Globus pallidus (tissue), 1 donor: ENCODE measurements at regions not wholly inside any gene's neighbourhood (a gene's known extent, or its start where the extent isn't known, plus 50 kb on each side); places are given as distances from the start of the nearest gene placed in this dataset.

Experiments
- DNase-seq: peaks from one replicate; pipeline ENCODE4 v3.0.0-alpha.2; 2015; ENCODE audit warnings: low spot score

DNA sequence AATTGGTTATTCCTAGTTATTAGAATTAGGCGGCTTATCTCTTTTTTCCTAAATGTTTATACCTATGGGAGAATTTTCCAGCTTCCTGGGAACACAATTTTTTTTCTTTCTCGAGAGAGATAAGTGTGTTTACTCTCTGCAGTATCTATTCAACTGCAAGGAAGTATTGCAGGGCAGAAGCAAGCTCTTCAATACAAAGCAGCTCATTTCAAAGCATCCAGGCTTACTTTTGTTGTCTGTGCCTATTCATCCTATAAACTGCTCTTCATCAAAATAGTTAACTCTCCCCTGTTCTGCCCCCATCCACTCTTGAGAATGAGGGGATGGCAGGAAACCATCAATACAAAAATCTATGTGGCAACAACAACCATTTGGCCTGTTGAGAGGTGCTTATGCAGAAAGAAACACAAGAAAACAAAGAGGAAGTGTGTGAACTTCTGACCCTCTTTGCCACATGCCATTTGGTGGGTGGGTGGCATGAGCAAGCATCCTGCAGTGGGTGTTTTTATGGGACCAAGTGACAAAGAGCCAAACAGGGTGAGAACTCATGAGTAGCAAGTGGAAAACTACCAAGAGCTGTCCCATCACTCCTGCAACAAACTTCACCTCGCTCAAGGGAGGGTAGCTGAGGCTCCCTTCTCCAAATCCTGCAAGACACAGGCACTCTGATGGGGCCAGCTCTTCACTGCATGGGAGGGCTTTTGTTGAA is 50.6 kb upstream of the MRPS6 start:
- no peak for DNase-seq

- DNase-seq, result no peak
Measured at GRCh38 chr21:34021726-34022125, 51.7 kb upstream of the MRPS6 start.

DNA sequence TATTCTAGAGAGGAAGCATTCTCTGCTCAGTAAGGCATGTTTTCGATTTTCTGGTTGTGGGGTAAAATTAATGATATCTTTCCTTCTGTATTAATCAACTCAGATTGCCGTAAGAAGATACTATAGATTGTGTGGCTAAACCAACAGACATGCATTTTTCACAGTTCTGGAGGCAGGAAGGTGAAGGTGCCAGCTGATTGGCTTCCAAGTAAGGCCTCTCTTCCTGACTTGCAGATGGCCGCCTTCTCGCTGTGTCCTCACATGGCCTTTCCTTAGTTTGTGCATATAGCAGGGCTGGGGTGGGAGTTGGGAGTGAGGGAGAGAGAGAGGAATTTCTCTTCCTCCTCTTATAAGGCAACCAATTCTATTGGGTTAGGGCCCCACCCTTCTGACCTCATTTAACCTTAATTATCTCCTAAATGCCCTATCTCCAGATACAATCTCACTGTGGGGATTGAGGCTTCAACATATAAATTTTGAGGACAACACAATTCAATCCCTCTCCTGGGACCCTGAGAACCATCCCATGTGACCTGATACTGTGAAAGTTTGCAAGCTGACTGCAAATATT is 52.3 kb upstream of the MRPS6 start:
- no peak for DNase-seq

- DNase-seq, result no peak
Measured at GRCh38 chr21:34020005-34020847, 53.2 kb upstream of the MRPS6 start.

- DNase-seq, result no peak
Measured at GRCh38 chr21:34019402-34019801, 54.0 kb upstream of the MRPS6 start.

DNA sequence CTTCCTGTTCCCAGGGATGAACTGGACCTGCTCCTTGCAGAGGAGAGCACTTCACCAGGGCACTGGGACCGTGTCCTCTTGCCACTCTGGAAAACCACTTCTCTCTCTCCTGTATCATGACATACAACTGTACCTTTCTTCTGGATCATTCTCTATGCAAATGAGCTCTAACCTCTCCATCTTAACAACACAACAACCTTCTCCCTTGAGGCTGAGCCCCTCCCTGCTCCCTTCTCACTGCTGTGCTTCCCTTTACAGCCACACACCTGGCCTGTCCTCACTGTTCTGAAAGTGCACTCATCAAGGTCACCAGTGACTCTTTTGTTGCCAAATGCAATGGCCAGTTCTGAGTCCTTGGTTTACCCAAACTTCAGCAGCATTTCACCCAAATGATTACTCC is 54.5 kb upstream of the MRPS6 start:
- no peak for DNase-seq

DNA sequence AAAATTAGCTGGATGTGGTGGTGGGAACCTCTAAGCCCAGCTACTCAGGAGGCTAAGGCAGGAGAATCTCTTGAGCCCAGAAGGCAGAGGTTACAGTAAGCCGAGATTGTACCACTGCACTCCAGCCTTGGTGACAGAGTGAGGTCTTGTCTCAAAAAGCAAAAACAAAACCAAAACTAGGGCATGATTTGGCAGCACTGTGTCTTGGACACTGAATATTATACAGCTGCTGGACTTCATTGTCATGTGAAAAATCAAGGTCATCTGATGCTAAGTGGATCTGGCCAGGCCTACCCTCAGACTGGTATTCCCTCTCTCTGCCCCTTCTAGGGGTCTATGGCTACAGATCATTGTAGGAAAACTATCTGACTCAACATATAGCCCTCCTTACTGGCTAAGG is 55.2 kb upstream of the MRPS6 start:
- no peak for DNase-seq

DNA sequence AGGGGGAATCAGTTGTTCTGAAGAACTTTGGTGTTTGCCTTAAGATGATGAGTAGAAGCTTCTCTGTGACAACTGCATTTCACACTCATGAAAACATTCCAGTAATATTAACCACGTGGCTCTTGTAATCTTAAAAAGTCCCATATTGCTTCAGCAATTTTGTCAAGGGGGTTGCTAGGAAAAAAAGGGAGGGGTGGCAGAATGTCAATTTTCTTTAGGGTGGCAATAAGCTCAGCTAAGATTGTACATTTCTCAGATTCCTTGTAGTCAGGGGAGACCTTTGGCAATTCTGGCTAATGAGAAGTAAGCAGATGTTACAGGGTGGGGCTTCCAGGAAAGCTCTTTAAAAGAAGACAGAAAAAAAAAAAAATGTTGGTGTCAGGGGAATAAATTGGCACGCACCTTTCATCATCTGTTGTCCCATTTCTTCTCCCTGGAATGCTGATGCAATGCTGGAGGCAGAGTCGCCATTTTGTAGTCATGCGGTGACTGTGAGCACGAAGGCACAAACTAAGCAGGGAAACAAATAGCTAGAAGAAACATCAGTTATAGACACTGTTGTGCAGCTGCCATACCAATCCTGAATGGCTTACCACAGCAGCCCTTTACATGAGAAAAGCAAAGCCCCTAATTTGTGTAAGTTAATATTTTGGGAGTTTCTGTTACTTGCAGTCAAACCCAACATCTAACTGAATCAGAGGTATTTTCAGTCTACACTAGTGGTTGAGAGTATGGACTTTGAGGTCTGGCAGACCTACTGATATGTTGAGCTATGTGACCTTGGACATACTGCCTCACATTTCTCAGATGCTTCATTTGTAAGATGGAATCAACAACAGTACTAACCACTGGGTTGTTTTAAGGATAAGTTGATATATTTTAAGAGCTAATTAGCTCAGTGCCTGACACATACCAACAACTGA is 56.1 kb upstream of the MRPS6 start:
- no peak for DNase-seq

DNA sequence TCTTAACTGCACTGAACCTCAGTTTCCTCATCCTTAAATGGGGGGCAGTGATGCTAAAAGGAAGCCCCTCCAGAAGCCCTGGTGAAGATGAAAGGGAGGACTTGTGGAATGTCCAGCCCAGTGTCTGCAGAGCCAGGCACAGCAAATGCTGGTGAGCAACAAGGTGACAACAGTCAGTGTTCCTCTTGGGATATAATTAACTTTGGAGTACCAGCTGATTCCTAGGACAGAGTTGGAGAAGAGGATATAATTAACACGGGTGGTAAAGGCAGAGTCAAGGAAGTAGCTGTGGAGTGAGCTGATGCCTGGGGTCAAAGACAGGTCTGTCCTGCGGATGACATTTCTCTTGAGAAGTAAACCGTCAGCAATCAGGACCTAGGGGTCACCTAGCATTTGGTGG is 60.7 kb upstream of the MRPS6 start:
- DNase-seq, result no peak

DNA sequence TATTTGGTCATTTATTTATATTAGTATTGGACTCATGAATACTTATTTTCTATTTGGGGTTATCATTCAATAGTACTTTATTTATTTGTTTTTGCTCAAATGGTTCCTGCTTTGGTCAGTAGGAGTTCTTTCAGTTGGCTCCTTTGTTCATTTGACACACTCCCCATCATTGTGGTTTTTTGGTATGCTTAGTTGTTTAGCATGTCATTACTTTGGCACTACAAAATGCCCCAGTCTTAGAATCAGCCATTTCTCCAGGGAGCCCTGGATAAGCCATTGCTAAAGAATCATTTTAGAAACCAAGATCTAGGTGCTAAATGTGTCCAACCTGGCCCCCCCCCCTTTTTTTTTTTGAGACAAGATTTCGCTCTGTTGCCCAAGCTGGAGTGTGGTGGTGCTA is 61.7 kb upstream of the MRPS6 start:
- DNase-seq, result no peak

GRCh38 chr21:34009193-34009592 is 64.2 kb upstream of the MRPS6 start:
- no peak for DNase-seq

- DNase-seq, result no peak
Measured at GRCh38 chr21:34008618-34009017, 64.8 kb upstream of the MRPS6 start.

GRCh38 chr21:34006611-34007168 is 66.7 kb upstream of the MRPS6 start:
- DNase-seq, result no peak

DNA sequence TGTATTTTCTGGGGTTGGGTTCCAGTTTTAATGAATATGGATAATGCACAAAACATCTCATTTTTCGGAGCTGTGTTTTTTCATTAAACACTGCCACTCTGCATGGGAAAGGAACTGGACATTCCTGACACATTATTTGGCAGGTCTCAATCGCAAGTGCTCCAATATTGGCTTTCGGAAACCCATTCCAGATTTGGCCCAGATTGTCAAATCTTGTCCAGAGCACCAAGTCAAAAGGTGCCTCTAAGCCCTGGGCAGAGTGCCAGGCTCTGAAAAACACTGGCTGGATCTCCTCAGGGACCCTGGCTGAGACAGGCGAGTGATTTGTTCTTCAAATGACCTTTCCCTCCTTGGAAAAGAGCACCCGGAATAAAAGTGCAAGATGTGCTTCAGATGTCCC is 68.4 kb upstream of the MRPS6 start:
- DNase-seq, result no peak

DNA sequence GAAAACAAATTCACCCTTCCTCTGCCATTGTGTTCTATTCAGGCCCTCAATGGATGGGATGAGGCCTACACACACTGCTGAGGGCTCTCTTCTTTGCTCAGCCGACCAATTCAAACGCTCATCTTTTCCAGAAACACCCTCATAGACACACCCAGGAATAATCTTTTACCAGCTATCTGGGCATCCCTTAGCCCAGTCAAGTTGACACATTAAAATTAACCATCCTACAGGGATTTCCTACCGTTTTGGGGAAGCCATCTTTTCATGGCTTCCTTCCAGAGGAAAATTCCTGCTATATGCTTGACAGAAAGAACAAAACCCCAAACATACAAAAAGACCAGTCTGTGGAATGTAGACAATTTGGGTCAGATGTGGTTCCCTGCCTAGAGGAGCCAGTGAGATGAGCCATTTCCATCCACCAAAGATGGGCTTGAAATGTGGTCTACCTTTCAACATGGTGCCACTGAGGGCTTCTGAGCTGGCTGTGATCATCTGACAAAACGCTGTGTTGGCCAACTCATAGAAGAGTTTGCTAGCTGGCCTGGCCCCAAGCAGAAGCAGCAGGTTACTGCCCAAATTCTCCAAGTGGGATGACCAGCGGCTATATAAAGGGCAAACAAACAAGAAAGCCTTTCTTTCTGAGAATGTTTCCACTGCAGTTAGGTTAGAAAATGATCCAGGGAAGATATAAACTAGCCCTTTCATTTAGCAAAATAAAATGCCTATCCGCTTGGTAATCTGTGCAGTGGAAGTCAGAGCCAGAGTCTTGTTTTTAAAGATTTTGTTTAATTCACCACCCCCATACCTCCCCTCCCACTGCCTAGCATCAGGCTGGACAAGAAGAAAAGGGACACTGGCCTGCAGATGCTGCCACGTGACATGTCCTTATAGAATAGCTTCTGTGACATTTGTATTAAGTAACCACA is 69.1 kb upstream of the MRPS6 start:
- no peak for DNase-seq

DNA sequence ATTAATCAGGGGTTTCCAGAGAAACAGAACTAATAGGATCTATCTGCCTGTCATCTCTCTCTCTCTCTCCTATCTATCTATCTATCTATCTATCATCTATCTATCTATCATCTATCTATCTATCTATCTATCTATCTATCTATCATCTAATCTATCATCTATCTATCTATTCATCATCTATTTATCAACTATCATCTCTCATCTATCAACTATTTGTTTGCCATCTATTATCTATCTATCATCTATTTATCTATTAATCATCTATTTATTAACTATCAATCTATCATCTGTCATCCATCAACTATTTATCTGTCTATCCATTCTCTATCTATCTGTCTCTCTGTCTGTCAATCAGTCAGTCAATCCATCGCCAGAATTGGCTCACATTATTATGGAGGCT is 70.0 kb upstream of the MRPS6 start:
- no peak for DNase-seq

- DNase-seq, result no peak
Measured at GRCh38 chr21:34000375-34000774, 73.0 kb upstream of the MRPS6 start.

- no peak for DNase-seq
Measured at GRCh38 chr21:33998809-33999208, 74.6 kb upstream of the MRPS6 start.

DNA sequence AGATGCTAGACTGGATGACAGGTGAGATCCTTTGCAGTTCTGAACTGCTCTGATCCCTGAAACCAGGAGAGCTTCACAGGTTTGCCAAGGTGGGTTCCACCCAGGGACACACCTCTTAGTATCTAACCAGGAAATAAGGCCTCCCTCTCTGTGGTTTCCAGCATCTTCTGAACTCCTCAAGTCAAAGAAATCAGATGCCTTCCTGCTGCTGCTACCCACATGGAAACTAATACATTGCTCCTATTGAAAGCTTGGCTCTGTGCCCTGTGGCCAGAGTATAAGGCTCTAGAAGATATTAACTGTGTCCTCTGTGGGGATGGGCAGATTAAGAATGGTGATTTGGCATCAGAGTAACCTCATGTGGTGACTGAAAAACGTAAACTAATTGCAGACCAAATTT is 75.0 kb upstream of the MRPS6 start:
- DNase-seq, result no peak

GRCh38 chr21:33997436-33997835 is 75.9 kb upstream of the MRPS6 start:
- no peak for DNase-seq

DNA sequence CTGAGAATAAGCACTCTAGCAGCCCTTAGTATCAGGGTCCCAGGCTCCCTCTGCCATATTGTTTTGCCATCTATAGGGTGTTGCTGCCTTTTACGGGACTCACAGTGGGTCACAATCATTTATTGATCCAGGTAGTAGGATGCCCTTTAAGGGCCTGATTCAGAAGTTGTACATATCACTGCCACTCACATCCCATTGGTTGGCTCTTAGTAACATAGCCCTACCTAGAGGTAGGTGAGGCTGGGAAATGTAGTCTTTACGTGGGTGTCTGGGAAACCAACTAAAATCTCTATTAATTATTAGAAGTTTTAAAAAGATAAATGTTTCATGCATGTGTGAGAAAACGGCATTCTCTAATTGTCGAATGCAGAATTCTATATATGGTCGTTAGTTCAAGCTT is 78.8 kb upstream of the ATP5PO start:
- DNase-seq, result no peak
